GM12875 (cell line): ENCODE measurements at regions not wholly inside any gene's neighbourhood (a gene's known extent, or its start where the extent isn't known, plus 50 kb on each side); places are given as distances from the start of the nearest gene placed in this dataset.
"Not testable (repeated sequence)": the region's sequence is repeated elsewhere in the genome, so short reads cannot be mapped to it uniquely, and the experiment has no call there.

ENCODE experiments used
- H3K4me3 ChIP-seq: one replicate; pipeline ENCODE4 v1.5.1; 2011; ENCODE audit warnings: low read depth, low read length, control low read depth
- TF ChIP-seq, protein P1 (sequence below): IDR thresholded peaks from 2 replicates; pipeline ENCODE4 v1.5.1; 2011; ENCODE audit warnings: low read depth, mild to moderate bottlenecking, control low read depth, inconsistent platforms, low read length, moderate library complexity, borderline replicate concordance; ENCODE audit not compliant: insufficient read depth

DNA sequence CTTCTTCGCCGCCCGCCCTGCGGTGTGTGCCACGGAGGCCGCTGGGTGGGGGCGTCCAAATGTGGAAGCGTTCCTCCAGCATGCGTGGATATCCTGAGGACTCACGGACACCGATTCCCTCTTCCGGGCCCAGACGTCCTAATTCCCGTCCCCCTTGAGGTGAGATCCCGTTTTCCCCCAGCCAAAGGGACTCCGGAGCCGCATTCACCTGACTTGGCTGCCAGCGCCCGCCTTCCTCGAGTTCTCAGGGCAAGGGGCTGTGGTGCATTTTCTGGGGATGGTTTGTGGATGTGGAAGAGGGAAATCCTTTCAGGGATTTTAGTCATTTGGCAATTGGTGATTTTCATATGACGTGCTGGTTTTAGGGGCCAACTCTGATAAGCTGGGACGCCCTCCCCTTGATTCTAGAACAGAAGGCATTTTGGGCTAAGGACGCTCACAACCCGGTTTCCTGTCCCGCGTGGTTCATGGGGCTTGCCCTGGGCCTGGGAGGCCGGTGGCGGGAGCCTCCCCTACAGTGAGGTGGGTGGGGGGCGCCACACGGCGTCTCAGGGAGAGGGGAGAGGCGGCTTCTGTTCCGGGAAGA lies 165.4 kb downstream of the ACTR3B start:
- TF ChIP-seq, protein P1, sequence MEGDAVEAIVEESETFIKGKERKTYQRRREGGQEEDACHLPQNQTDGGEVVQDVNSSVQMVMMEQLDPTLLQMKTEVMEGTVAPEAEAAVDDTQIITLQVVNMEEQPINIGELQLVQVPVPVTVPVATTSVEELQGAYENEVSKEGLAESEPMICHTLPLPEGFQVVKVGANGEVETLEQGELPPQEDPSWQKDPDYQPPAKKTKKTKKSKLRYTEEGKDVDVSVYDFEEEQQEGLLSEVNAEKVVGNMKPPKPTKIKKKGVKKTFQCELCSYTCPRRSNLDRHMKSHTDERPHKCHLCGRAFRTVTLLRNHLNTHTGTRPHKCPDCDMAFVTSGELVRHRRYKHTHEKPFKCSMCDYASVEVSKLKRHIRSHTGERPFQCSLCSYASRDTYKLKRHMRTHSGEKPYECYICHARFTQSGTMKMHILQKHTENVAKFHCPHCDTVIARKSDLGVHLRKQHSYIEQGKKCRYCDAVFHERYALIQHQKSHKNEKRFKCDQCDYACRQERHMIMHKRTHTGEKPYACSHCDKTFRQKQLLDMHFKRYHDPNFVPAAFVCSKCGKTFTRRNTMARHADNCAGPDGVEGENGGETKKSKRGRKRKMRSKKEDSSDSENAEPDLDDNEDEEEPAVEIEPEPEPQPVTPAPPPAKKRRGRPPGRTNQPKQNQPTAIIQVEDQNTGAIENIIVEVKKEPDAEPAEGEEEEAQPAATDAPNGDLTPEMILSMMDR, result no peak
- no peak overlapping the region for H3K4me3 ChIP-seq

DNA sequence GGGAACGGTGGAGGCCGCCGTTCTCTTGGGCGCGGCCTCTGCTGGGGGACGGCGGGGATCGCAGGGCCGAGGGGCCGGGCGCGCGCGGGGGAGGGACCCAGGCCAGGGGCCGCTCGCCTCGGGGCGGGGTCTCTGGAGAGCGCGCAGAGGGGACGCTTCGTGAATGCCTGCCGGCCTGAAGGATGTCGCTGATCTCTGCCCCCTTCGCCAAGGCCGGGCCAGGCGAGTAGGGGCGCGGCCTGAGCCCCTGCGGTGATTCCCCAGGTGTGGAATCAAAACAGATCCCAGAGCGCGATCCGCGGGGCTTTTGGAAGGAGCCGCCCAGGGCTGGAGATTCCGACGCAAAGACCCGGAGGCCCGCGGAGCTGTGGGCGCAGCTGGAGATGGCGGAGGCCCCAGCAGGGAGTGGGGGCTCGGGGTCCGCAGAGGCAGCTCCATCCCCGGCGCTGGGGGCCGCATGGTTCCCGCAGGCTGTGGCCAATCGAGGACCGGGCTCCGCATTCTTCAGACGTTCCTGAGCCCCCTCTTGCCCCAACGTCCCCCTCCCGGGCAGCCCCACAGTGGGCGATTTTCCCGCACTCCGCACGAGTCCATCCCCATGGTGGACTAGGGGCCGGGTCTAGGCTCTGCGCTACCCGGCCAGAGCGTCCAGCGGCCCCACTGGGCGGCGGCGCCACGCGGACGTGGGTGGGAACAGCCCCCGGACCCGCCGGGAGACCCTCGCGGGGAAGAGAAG lies 166.0 kb downstream of the ACTR3B start:
- no peak overlapping the region for H3K4me3 ChIP-seq
- TF ChIP-seq, protein P1, result no peak

DNA sequence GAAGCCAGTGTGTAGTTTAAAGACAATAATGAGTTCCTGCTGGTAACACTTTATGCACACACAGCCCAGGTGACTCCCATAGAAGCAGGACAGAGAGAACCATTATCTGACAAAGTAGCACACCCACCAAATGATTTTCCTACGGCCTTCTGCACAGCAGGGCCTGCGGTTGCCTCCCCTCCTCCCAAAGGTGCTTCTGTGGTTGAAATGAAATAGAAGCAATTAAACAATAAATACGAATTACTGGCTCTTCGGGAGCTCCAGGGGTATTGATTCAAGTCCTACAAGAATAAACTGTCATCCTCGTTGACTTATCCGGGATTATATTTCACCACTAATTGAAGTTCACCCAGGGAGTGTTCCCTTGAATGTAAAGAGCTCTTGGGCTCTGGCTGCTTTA lies 172.1 kb downstream of the ACTR3B start:
- TF ChIP-seq, protein P1, result no peak
- H3K4me3 ChIP-seq, result no peak overlapping the region

DNA sequence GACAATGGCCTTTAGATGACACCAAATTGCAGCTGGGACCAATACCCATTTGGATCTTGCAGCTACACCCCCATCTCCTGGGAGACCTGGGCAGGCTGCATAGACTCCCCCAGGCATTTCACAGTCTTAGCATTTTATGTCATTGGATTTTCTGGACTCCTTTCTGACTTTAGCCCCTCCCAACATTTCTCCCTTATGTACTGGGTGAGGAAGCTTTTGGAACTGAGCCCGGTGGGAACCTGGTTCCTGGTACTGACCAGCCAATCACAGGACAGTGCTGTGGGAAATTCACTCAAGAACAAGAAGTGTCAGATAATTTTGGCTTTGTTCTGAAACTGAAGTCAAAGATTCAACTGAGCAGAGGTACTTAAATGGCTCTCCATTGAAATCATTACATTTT lies 177.7 kb downstream of the ACTR3B start:
- H3K4me3 ChIP-seq, result no peak overlapping the region
- TF ChIP-seq, protein P1, result no peak

DNA sequence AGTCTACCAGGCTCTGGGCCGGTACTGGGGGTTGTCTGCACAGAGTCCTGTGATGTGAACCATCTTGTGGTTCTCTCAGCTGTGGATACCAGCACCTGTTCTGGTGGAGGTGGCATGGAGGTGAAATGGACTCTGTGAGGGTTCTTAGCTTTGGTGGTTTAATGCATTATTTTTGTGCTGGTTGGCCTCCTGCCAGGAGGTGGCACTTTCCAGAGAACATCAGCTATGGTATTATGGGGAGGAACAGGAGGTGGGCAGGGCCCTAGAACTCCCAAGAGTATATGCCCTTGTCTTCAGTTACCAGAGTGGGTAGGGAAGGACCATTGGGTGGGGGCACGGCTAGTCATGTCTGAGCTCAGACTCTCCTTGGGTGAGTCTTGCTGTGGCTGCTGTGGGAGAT lies 187.1 kb downstream of the ACTR3B start:
- not testable (repeated sequence) for H3K4me3 ChIP-seq

DNA sequence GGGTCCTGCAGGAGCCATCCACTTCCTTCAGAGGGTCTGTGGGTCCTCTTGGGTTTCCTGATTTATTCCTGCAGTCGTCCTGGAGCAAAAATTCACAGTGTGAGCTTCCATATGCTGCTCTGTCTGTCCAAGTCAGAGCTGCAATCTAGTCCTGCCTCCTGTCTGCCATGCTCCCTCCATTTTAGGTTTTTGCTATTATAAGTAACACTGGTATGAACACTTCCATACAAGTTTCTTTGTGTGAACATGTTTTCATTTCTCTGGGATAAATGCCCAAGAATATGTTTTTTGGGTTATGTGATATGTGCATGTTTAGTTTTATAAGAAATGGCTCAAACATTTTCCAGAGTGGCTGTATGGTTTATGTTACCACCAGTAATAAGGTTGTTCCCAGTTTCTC lies 188.1 kb downstream of the ACTR3B start:
- no peak overlapping the region for H3K4me3 ChIP-seq
- TF ChIP-seq, protein P1, result no peak

DNA sequence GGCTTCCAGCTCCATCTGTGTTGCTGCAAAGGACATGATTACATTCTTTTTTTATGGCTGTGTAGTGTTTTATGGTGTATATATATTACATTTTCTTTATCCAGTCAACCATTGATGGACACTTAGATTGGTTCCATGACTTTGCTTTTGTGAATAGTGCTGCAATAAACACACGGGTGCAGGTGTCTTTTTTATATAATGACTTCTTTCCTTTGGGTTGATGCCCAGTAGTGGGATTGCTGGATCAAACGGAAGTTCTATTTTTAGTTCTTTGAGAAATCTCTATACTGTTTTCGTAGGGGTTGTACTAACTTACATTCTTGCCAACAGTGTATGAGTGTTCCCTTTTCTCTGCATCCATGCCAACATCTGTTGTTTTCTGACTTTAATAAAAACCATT lies 189.7 kb downstream of the ACTR3B start:
- H3K4me3 ChIP-seq, result no peak overlapping the region
- TF ChIP-seq, protein P1, result no peak
